Activated naive CD4-positive, alpha-beta T cell treated with anti-CD3 and anti-CD28 coated beads, Interleukin-2, amount 50 U/mL, for 16 hours (primary cell): ENCODE measurements at regions not wholly inside any gene's neighbourhood (a gene's known extent, or its start where the extent isn't known, plus 50 kb on each side); places are given as distances from the start of the nearest gene placed in this dataset.
A peak's percentile ranks its signal among the peaks of the same experiment; 100 is the strongest.
"Not testable (repeated sequence)": the region's sequence is repeated elsewhere in the genome, so short reads cannot be mapped to it uniquely, and the experiment has no call there.

Source experiments
- DNase-seq: peaks from one replicate; pipeline ENCODE4 v3.0.0-alpha.2; 2020

GRCh38 chr9:71504636-71505035, 263.7 kb downstream of the CEMIP2 start:
- DNase-seq: no peak

GRCh38 chr9:71498691-71499090, 269.6 kb downstream of the CEMIP2 start:
- no peak for DNase-seq

- DNase-seq: no peak
Observed at GRCh38 chr9:71490810-71491209, 277.5 kb downstream of the CEMIP2 start.

GRCh38 chr9:71487061-71487460, 281.3 kb downstream of the CEMIP2 start:
- DNase-seq: no peak

- no peak for DNase-seq
Observed at GRCh38 chr9:71485326-71485725, 283.0 kb downstream of the CEMIP2 start.

GRCh38 chr9:71483436-71483835, 284.9 kb downstream of the CEMIP2 start:
- no peak for DNase-seq

- DNase-seq: no peak
Observed at GRCh38 chr9:71479621-71480020, 288.7 kb downstream of the CEMIP2 start.

- DNase-seq: no peak
Observed at GRCh38 chr9:71472400-71472799, 295.9 kb downstream of the CEMIP2 start.

GRCh38 chr9:71465392-71465791, 302.9 kb downstream of the CEMIP2 start:
- no peak for DNase-seq

GRCh38 chr9:71459082-71459481, 309.2 kb downstream of the CEMIP2 start:
- no peak for DNase-seq

- DNase-seq: peak; percentile 23
Observed at GRCh38 chr9:71446473-71447411, 321.6 kb downstream of the CEMIP2 start.

GRCh38 chr9:71446106-71446472, 322.2 kb downstream of the CEMIP2 start:
- no peak for DNase-seq

- DNase-seq: no peak
Observed at GRCh38 chr9:71442937-71443336, 321.5 kb upstream of the TRPM3 start.

GRCh38 chr9:71441266-71441665, 319.8 kb upstream of the TRPM3 start:
- no peak for DNase-seq

GRCh38 chr9:71431931-71432330, 310.5 kb upstream of the TRPM3 start:
- DNase-seq: no peak

- DNase-seq: not testable (repeated sequence)
Observed at GRCh38 chr9:71407341-71407740, 285.9 kb upstream of the TRPM3 start.

- no peak for DNase-seq
Observed at GRCh38 chr9:71403106-71403505, 281.7 kb upstream of the TRPM3 start.

- no peak for DNase-seq
Observed at GRCh38 chr9:71393005-71393404, 271.6 kb upstream of the TRPM3 start.

GRCh38 chr9:71384343-71384742, 262.9 kb upstream of the TRPM3 start:
- DNase-seq: no peak

- no peak for DNase-seq
Observed at GRCh38 chr9:71383308-71383940, 262.0 kb upstream of the TRPM3 start.

GRCh38 chr9:71368157-71368556, 246.7 kb upstream of the TRPM3 start:
- no peak for DNase-seq

- DNase-seq: no peak
Observed at GRCh38 chr9:71364186-71364955, 242.9 kb upstream of the TRPM3 start.

- no peak for DNase-seq
Observed at GRCh38 chr9:71363286-71363961, 242.0 kb upstream of the TRPM3 start.
